K562 (cell line): ENCODE measurements at regions not wholly inside any gene's neighbourhood (a gene's known extent, or its start where the extent isn't known, plus 50 kb on each side); places are given as distances from the start of the nearest gene placed in this dataset.

Experiments
- CHD2 ChIP-seq: IDR thresholded peaks from 2 replicates; pipeline ENCODE4 v1.6.1; 2011; ENCODE audit warnings: low read depth, low read length
- FOXK1 ChIP-seq: sonication (generic); formaldehyde crosslinking; IDR thresholded peaks from 2 replicates; pipeline ENCODE4 v1.8.0; 2022; ENCODE audit warnings: missing genetic modification reagents, mild to moderate bottlenecking, borderline replicate concordance
- GABPA ChIP-seq: fragments of 200-800 bp; sonication (Bioruptor generic); conservative IDR thresholded peaks from 2 replicates; pipeline ENCODE4 v1.6.1; 2016; ENCODE audit warnings: low read depth, missing genetic modification characterization, missing compliant biosample characterization
- GTF2F1 ChIP-seq: IDR thresholded peaks from 2 replicates; pipeline ENCODE4 v1.6.1; 2011; ENCODE audit warnings: low read depth, low read length, improper control_type of control experiment
- MTA2 ChIP-seq: fragments of 450-650 bp; IDR thresholded peaks from 2 replicates; pipeline ENCODE4 v1.6.1; 2016; ENCODE audit warnings: low read depth
- ZNF174 ChIP-seq: fragments of 250-450 bp; sonication (Bioruptor Pico); IDR thresholded peaks from 2 replicates; pipeline ENCODE4 v1.4.0; 2020; ENCODE audit warnings: mild to moderate bottlenecking
- ZNF79 ChIP-seq: fragments of 250-450 bp; sonication (Bioruptor Pico); IDR thresholded peaks from 2 replicates; pipeline ENCODE4 v1.4.0; 2020; ENCODE audit warnings: low read depth, mild to moderate bottlenecking, moderate library complexity
- TF ChIP-seq, protein P1 (sequence below): sonication (generic); formaldehyde crosslinking; IDR thresholded peaks from 2 replicates; pipeline ENCODE4 v1.8.0; 2023; ENCODE audit warnings: missing genetic modification reagents, mild to moderate bottlenecking, borderline replicate concordance
- TF ChIP-seq, protein P2 (sequence below), 2 experiments: fragments of 450-650 bp; conservative IDR thresholded peaks; 2 replicates each; pipeline ENCODE4 v1.6.1; 2017; ENCODE audit warnings: mild to moderate bottlenecking in 2 of 2, moderate library complexity in 2 of 2
- TF ChIP-seq, protein P3 (sequence below): sonication (generic); formaldehyde crosslinking; IDR thresholded peaks from 2 replicates; pipeline ENCODE4 v1.8.1; 2023; ENCODE audit warnings: mild to moderate bottlenecking, missing genetic modification reagents
- TF ChIP-seq, protein P4 (sequence below): fragments of 450-650 bp; conservative IDR thresholded peaks from 2 replicates; pipeline ENCODE4 v1.6.1; 2016; ENCODE audit warnings: missing genetic modification characterization, low read depth, mild to moderate bottlenecking, control low read depth, missing compliant biosample characterization
- TF ChIP-seq, protein P5 (sequence below): IDR thresholded peaks from 2 replicates; pipeline ENCODE4 v1.6.1; 2012; ENCODE audit warnings: low read depth, low read length, improper control_type of control experiment, borderline replicate concordance

DNA sequence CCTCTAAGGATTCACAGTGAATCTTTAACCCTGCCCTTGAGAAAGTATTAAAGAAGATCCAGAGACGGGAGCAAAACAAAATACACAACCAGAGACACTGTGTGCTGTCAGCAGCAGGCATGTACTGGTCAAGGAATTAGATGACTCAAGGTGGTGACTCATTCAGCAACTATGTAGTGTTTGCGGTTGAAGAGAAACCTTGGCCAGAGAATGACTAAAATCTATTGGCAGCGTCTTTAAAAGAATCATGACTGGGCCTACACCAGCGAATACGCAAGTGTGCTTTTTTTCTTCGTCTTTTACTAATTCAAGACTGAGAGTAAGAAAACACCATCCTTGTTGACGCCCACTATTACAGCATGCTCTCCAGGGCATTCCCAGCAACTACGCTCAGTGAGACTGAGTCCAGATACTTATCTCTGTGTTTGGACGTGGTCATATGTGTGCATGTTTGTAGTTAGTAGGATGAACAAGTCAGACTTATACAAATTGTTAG lies 72.4 kb upstream of the BACH2 start (continued):
- TF ChIP-seq, protein P1, sequence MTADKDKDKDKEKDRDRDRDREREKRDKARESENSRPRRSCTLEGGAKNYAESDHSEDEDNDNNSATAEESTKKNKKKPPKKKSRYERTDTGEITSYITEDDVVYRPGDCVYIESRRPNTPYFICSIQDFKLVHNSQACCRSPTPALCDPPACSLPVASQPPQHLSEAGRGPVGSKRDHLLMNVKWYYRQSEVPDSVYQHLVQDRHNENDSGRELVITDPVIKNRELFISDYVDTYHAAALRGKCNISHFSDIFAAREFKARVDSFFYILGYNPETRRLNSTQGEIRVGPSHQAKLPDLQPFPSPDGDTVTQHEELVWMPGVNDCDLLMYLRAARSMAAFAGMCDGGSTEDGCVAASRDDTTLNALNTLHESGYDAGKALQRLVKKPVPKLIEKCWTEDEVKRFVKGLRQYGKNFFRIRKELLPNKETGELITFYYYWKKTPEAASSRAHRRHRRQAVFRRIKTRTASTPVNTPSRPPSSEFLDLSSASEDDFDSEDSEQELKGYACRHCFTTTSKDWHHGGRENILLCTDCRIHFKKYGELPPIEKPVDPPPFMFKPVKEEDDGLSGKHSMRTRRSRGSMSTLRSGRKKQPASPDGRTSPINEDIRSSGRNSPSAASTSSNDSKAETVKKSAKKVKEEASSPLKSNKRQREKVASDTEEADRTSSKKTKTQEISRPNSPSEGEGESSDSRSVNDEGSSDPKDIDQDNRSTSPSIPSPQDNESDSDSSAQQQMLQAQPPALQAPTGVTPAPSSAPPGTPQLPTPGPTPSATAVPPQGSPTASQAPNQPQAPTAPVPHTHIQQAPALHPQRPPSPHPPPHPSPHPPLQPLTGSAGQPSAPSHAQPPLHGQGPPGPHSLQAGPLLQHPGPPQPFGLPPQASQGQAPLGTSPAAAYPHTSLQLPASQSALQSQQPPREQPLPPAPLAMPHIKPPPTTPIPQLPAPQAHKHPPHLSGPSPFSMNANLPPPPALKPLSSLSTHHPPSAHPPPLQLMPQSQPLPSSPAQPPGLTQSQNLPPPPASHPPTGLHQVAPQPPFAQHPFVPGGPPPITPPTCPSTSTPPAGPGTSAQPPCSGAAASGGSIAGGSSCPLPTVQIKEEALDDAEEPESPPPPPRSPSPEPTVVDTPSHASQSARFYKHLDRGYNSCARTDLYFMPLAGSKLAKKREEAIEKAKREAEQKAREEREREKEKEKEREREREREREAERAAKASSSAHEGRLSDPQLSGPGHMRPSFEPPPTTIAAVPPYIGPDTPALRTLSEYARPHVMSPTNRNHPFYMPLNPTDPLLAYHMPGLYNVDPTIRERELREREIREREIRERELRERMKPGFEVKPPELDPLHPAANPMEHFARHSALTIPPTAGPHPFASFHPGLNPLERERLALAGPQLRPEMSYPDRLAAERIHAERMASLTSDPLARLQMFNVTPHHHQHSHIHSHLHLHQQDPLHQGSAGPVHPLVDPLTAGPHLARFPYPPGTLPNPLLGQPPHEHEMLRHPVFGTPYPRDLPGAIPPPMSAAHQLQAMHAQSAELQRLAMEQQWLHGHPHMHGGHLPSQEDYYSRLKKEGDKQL (CRISPR knock-in tag): no peak
- TF ChIP-seq FOXK1 (CRISPR knock-in tag) (no peak), MTA2 (no peak; the same call in 1 of the 2 replicates), GABPA (no peak), CHD2 (no peak), GTF2F1 (no peak), ZNF79 (CRISPR knock-in tag) (no peak), ZNF174 (no peak)
- TF ChIP-seq, protein P2, sequence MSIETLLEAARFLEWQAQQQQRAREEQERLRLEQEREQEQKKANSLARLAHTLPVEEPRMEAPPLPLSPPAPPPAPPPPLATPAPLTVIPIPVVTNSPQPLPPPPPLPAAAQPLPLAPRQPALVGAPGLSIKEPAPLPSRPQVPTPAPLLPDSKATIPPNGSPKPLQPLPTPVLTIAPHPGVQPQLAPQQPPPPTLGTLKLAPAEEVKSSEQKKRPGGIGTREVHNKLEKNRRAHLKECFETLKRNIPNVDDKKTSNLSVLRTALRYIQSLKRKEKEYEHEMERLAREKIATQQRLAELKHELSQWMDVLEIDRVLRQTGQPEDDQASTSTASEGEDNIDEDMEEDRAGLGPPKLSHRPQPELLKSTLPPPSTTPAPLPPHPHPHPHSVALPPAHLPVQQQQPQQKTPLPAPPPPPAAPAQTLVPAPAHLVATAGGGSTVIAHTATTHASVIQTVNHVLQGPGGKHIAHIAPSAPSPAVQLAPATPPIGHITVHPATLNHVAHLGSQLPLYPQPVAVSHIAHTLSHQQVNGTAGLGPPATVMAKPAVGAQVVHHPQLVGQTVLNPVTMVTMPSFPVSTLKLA (conservative IDR thresholded peaks at IDR 0.05): peak in 1 of 2 experiments; percentile 78; a peak in 3 of 4 replicates
- TF ChIP-seq, protein P3, sequence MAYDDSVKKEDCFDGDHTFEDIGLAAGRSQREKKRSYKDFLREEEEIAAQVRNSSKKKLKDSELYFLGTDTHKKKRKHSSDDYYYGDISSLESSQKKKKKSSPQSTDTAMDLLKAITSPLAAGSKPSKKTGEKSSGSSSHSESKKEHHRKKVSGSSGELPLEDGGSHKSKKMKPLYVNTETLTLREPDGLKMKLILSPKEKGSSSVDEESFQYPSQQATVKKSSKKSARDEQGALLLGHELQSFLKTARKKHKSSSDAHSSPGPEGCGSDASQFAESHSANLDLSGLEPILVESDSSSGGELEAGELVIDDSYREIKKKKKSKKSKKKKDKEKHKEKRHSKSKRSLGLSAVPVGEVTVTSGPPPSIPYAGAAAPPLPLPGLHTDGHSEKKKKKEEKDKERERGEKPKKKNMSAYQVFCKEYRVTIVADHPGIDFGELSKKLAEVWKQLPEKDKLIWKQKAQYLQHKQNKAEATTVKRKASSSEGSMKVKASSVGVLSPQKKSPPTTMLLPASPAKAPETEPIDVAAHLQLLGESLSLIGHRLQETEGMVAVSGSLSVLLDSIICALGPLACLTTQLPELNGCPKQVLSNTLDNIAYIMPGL: no peak
- TF ChIP-seq, protein P4, sequence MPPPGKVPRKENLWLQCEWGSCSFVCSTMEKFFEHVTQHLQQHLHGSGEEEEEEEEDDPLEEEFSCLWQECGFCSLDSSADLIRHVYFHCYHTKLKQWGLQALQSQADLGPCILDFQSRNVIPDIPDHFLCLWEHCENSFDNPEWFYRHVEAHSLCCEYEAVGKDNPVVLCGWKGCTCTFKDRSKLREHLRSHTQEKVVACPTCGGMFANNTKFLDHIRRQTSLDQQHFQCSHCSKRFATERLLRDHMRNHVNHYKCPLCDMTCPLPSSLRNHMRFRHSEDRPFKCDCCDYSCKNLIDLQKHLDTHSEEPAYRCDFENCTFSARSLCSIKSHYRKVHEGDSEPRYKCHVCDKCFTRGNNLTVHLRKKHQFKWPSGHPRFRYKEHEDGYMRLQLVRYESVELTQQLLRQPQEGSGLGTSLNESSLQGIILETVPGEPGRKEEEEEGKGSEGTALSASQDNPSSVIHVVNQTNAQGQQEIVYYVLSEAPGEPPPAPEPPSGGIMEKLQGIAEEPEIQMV (tag): no peak
- TF ChIP-seq, protein P5, sequence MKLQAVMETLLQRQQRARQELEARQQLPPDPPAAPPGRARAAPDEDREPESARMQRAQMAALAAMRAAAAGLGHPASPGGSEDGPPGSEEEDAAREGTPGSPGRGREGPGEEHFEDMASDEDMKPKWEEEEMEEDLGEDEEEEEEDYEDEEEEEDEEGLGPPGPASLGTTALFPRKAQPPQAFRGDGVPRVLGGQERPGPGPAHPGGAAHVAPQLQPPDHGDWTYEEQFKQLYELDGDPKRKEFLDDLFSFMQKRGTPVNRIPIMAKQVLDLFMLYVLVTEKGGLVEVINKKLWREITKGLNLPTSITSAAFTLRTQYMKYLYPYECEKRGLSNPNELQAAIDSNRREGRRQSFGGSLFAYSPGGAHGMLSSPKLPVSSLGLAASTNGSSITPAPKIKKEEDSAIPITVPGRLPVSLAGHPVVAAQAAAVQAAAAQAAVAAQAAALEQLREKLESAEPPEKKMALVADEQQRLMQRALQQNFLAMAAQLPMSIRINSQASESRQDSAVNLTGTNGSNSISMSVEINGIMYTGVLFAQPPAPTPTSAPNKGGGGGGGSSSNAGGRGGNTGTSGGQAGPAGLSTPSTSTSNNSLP: 0 out of 2 replicates have a peak, but pooled peaks have one; percentile 6
